Panc1 (cell line): ENCODE measurements at regions not wholly inside any gene's neighbourhood (a gene's known extent, or its start where the extent isn't known, plus 50 kb on each side); places are given as distances from the start of the nearest gene placed in this dataset.

Source experiments
- ATAC-seq: fragments of 200-7000 bp; cut with Tn5 transposase; 2 replicates; pipeline ENCODE4 v1.9.1; 2020; ENCODE audit warnings: mild to moderate bottlenecking, moderate library complexity
- BruUV-seq: library from RNA; stranded (reverse); fragments of 400-500 nt; replicated peaks from 2 replicates; lab custom pipeline; 2021; lab: Mats Ljungman, UMichigan
- CTCF ChIA-PET: fragments of 300-600 bp; sonication (Branson Sonifier 250); formaldehyde crosslinking; loops from one replicate; lab custom pipeline; 2022; ENCODE audit warnings: antibody characterized with exemption; lab: Charles Lee
- POLR2A ChIA-PET: fragments of 300-600 bp; sonication (Branson Sonifier 250); formaldehyde crosslinking; loops from one replicate; lab custom pipeline; 2022; ENCODE audit warnings: antibody characterized with exemption; lab: Charles Lee
- DNase-seq: peaks from one replicate; pipeline ENCODE4 v3.0.0-alpha.2; 2010; ENCODE audit warnings: low read depth, low spot score
- H3K27ac ChIP-seq: 2 replicates; pipeline ENCODE4 v1.5.1; 2011; ENCODE audit warnings: mild to moderate bottlenecking, low read length, inconsistent platforms
- H3K27me3 ChIP-seq: fragments of 200-500 bp; sonication (Bioruptor generic); 2 replicates; pipeline ENCODE4 v1.6.0; 2014; ENCODE audit warnings: low read length, inconsistent platforms; ENCODE audit not compliant: control insufficient read depth, insufficient read depth
- H3K36me3 ChIP-seq: fragments of 200-500 bp; sonication (Bioruptor generic); 2 replicates; pipeline ENCODE4 v1.5.1; 2014; ENCODE audit warnings: inconsistent platforms, mild to moderate bottlenecking, low read length, moderate library complexity; ENCODE audit not compliant: control insufficient read depth, insufficient read depth
- H3K4me1 ChIP-seq: 2 replicates; pipeline ENCODE4 v1.5.1; 2011; ENCODE audit warnings: inconsistent platforms, mild to moderate bottlenecking, low read length, moderate library complexity; ENCODE audit not compliant: control insufficient read depth, insufficient read depth
- H3K4me3 ChIP-seq, 2 experiments: 2 replicates each; pipeline ENCODE4 v1.5.1; 2011 to 2012; ENCODE audit warnings: low read depth in 2 of 2, low read length in 2 of 2, mild to moderate bottlenecking in 2 of 2, inconsistent platforms in 1 of 2, moderate library complexity in 1 of 2
- H3K9me3 ChIP-seq: fragments of 200-500 bp; sonication (Bioruptor generic); 2 replicates; pipeline ENCODE4 v1.5.1; 2014; ENCODE audit warnings: low read depth, mild to moderate bottlenecking, inconsistent platforms, low read length, moderate library complexity; ENCODE audit not compliant: control insufficient read depth, insufficient read depth
- CTCF ChIP-seq: fragments of 450-650 bp; IDR thresholded peaks from 2 replicates; pipeline ENCODE4 v1.5.1; 2017; ENCODE audit warnings: mild to moderate bottlenecking
- POLR2AphosphoS5 ChIP-seq: IDR thresholded peaks from 2 replicates; pipeline ENCODE4 v1.6.1; 2012; ENCODE audit warnings: mild to moderate bottlenecking, low read depth, low read length, moderate library complexity
- REST ChIP-seq, 2 experiments: IDR thresholded peaks; 2 replicates each; pipeline ENCODE4 v1.6.1; 2011 to 2012; ENCODE audit warnings: low read depth in 2 of 2, control low read depth in 1 of 2, low read length in 1 of 2, mild to moderate bottlenecking in 1 of 2, moderate library complexity in 1 of 2; ENCODE audit not compliant: insufficient read depth in 1 of 2
- SIN3A ChIP-seq: IDR thresholded peaks from 2 replicates; pipeline ENCODE4 v1.6.1; 2012; ENCODE audit warnings: low read depth, mild to moderate bottlenecking, low read length, moderate library complexity, borderline replicate concordance; ENCODE audit not compliant: insufficient read depth
- TCF7L2 ChIP-seq: IDR thresholded peaks from 2 replicates; pipeline ENCODE4 v1.6.1; 2011; ENCODE audit warnings: mild to moderate bottlenecking, low read depth, low read length, inconsistent platforms
- in situ Hi-C: cut with HindIII; loops from 2 replicates; pipeline ENCODE4 v1.10.0; 2016; ENCODE audit warnings: low sequenced_read_pairs, low pct_unique_long_range_greater_than_20kb
- intact Hi-C: fragments of 100-400 bp; cut with micrococcal nuclease; formaldehyde crosslinking; loops from one replicate; pipeline ENCODE4 v1.10.0; 2022; ENCODE audit not compliant: unreplicated experiment

GRCh38 chr3:190926619-190927018 is 64.1 kb upstream of the GMNC start:
- no TSS peak for BruUV-seq
- Histone ChIP-seq H3K4me1 (no peaks in the 10 kb centered on the region), H3K9me3 (no peaks in the 10 kb centered on the region), H3K27me3 (no peaks in the 10 kb centered on the region), H3K4me3 (no peak overlapping the region), H3K27ac (no peak overlapping the region), H3K36me3 (no peaks in the 10 kb centered on the region)
- no peak for DNase-seq
- no peak for ATAC-seq
- no peak for TF ChIP-seq TCF7L2
- no peak for TF ChIP-seq POLR2AphosphoS5
- TF ChIP-seq SIN3A: no peak
- no peak for TF ChIP-seq REST (IDR thresholded peaks at IDR 0.05; ENCODE audit: insufficient read depth in 1 of 2, low read depth in 2 of 2, low read length in 1 of 2)
- TF ChIP-seq CTCF: no peak
- ChIA-PET CTCF (no interaction called here), POLR2A (no interaction called here)
- in situ Hi-C loops (no loop called here), intact Hi-C loops (no loop called here)

GRCh38 chr3:190912736-190913135 is 50.2 kb upstream of the GMNC start:
- Histone ChIP-seq H3K4me3 (no peak overlapping the region), H3K27ac (no peak overlapping the region), H3K9me3 (no peaks in the 10 kb centered on the region; the same call in 1 of the 2 replicates), H3K36me3 (no peaks in the 10 kb centered on the region), H3K27me3 (no peaks in the 10 kb centered on the region), H3K4me1 (no peaks in the 10 kb centered on the region)
- ATAC-seq (no peak), DNase-seq (no peak)
- no peak for TF ChIP-seq REST (IDR thresholded peaks at IDR 0.05; ENCODE audit: insufficient read depth in 1 of 2, low read depth in 2 of 2, low read length in 1 of 2)
- TF ChIP-seq TCF7L2: no peak
- TF ChIP-seq SIN3A: no peak
- TF ChIP-seq POLR2AphosphoS5: no peak
- no peak for TF ChIP-seq CTCF
- intact Hi-C loops (no loop called here), in situ Hi-C loops (no loop called here)
- CTCF ChIA-PET: no interaction called here
- no TSS peak for BruUV-seq
- POLR2A ChIA-PET: no interaction called here
